T-helper 22 cell (primary cell): ENCODE measurements at regions not wholly inside any gene's neighbourhood (a gene's known extent, or its start where the extent isn't known, plus 50 kb on each side); places are given as distances from the start of the nearest gene placed in this dataset.

Source experiments
- DNase-seq: peaks from one replicate; pipeline ENCODE4 v3.0.0-alpha.2; 2020; ENCODE audit warnings: low read depth

DNA sequence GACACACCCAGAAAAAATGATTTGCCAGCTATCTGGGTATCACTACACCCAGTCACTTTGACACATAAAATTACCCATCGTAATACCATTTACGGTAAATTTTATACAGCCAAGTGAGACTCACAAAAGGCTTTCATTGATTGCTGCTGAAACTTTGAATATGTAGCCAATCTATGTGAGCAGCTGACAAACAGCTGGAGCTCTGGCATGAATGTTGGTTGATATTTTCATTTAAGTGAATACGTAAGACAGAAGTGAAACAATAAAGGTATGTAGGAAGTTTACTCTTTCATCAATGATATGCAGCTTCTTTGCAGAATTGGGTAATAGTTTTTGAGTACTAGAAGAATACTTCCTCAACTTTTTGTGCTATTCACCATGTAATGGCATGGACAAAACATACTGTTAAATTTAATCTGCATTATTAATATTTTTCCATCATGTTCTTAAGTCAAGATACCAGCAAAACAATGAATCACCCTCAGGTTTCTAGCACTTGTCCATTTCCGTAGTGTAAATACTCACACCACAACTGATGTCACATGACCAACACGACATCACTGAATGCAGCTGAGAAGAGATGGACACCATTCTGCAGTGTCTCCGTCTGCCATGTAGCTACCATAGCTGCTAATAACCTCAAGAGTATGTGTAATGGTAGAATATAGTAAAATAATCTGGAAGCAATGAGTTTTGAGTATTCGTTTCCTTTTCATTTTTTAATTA, 205.9 kb upstream of the HES1 start:
- DNase-seq: no peak

DNA sequence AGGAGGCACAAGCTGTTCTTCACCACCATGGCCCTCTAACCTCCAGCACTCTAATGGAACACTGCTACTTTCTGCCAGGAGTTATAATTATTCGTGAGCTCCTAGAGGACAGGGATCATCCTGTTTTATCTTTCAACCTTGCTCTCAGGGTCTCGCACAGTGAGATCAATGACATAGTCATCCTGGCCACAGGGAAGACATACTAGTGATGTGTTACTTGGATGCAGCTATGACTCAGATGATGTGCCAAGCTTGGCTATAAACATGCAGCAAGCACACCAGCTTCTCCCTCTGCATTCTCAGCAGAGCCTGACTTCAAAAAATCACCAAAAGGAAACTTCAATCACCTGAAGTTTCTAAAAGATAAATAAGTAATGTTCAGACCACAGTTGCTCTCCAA, 203.8 kb upstream of the HES1 start:
- DNase-seq: no peak

DNA sequence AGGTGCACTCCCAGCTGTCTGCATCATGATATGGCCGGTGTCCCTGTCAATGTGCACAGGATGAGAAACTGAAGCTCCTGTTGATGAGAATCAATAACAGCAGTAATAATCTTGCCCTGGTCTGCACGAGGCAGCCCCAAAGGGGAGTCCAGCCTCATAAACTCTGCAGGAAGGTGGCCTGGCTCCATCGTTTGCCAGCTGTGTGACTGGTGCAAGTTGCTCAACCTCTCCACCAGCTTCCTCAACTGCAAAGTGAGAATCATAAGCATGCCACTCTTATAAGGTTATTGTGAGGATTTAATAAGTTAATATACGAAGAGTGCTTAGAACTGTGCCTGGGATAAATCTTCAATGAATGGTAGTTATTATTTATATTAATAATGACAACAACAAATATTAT, 203.4 kb upstream of the HES1 start:
- no peak for DNase-seq

DNA sequence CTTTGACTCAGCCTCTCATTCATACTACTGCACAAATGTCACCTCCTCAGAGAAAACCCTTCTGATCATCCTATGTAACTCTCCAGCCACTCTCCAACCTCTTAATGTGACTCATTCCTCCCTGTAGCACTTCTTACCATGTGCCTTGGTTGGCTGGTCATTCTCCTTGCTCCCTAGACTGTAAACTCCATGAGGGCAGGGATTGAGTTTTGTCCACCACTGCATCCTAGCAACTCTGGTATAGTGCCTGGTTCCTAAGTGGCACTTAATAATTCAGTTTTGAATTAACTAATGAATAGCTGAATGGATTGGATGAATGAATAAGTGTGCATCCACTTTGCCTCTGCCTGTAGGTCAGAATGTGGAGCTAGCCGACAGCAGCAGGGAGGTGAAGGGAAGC, 202.5 kb upstream of the HES1 start:
- DNase-seq: no peak

DNA sequence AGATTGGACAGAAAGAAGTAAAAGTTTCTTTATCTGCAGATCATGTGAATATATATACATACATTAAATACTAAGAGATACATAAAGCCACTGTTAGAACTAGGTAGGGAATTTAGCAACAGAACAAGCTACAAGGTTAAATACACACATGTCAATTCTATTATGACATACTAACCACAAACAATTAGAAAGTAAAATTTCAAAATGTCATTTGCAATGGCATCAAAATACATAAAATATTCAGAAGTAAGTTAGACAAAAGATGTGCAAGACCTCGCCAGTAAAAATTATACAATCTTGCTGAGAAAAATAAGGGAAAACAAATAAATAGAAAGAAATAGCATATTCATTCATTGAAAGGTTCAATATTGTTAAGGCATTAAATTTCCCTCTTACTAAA, 200.0 kb upstream of the HES1 start:
- no peak for DNase-seq

DNA sequence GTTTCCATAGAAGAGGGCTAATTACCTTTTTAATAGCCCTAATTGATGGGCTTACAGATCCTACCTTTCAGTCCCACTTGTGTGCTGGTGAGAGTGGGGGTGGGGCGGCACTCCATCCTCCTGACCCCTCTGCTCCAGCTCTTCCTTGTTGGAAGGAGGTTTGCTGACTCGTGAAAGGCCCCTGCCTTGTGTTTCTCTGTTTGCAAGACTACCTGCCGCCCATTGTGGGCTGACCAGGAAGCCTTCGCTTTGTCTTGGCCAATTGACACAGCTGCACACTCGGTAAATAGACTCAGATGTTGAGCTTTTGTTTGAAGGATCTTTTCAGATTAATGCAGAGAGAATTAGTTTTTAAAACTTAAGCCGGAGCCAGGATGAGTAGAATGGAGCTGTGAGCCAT, 197.3 kb upstream of the HES1 start:
- no peak for DNase-seq

DNA sequence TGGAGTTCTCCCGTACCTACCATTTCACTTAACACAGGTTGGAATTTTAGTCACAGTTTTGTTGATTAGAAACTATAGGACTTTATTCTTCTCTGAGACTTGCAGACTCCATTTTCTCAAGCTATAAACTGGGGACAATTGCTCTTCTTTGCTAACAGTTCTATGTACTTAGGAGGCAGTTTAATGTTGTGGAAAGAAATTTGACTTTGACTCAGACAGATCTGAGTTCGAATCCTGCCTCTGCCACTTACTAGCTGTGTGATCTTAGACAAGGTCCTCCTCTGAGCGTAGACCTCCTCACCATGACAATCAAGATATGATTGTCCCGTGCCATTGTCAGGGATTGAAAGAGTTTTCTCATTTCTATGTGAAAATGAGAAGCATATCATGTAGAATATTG, 196.4 kb upstream of the HES1 start:
- no peak for DNase-seq

DNA sequence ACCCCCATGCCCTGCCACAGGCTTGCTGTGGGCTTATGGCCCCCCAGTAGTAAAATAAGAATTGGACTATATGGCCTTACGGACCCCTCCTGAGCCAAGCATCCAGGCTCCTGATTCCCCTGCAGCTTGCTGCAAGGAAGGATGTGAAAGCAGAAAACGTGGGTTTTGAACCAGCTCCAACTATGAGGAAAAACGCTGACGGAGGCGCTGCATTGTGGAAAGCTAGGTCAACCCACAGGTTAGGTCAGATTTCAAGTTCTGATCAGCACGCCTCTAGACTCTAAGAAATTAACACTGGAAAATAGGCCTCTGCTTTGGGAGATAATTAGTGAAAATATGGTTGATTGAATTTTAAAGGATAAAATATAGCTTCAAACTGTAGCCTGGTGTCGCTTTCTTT, 195.4 kb upstream of the HES1 start:
- no peak for DNase-seq

DNA sequence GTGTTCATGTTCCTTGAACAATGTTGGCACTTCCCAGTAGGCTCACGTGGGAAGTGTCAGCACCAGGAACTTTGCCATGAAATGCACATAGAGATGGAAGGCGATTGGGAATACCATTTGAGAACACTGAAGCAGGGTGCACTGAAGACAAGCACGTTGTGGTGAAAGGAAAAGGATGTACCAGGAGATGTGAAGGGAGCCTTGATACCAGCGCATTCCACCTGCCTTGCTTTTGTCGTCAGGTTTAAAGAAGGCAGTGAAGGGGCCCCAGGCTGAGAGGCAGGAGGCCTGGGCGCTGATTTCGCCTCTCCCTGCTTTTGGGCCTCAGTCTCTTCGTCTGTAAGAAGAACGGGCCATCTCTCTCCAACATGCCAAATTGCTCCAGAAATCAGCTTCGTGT, 194.5 kb upstream of the HES1 start:
- DNase-seq: no peak

DNA sequence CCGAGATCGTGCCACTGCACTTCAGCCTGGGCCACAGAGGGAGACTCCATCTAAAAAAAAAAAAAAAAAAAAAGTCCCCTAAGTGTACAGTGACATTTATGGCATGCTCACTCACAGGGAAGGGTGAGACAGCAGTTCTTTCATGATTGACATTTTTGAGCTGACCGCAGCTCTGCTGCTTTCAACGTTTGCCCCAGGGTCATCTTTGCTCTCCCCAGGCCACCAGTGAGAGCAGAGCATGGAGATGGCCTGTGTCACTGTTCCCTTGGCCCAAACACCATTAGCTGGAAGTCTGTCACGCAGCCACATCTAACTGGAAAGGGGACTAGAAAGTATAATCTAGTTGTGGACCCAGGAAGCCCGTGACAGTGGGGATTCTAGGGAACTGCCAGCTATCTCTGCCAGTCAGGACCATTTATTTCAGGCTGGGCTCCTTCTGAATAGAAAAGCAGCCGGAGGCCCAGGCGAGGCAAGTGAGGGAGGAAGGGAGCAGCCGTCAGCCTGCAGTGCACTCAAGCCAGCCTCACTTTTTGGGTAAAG, 193.4 kb upstream of the HES1 start:
- no peak for DNase-seq

DNA sequence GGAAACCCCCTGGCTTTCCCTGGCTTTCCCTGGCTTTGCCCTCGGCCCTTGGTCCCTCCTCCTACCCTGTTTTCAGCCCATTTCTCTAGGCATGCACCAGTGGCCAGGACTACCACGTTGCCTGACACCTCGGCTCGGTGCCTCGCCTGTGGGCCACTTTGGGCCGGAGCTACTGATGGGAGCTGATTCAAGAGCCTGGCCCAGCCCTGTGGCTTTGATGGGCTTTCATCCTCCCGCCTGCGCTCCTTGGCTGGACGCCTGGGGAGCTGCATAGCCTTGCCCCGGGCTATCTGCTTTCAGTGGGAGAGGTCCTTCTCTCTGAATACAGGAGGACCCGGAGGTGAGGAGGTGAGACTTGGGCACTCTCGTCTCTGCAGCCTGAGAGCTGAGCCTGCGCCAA, 192.7 kb upstream of the HES1 start:
- DNase-seq: no peak

DNA sequence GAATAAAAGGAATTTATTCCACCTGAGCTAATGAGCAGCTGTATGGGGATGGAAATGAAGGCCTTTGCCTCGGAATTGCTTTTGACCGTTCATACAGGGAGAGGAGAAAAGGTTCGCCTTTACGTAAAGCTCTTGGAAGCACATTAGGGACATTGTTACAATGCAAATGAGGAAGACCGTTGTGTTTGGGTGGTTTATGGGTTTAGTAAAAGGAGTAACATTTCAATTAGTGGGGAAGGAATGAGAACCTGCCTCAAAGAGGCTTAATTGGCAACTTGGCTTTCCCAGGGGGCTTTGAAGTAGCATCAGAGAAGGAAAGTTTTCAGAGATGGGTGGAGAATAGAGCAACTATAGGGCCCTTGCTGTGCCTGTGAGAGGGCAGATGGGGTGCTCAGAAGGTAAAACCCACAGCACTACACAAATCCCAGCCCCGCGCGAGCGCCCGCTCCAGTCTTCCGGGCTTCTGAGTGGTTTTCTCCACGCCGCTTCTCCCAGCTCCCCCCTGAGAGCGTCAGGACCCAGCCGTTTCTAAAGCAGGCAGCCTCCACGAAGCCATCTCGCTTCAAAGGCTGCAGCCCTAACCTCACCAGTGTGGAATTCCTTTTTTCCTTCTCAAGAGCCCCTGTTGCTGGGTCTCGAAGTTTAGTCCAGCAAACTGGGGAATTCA, 192.0 kb upstream of the HES1 start:
- no peak for DNase-seq

DNA sequence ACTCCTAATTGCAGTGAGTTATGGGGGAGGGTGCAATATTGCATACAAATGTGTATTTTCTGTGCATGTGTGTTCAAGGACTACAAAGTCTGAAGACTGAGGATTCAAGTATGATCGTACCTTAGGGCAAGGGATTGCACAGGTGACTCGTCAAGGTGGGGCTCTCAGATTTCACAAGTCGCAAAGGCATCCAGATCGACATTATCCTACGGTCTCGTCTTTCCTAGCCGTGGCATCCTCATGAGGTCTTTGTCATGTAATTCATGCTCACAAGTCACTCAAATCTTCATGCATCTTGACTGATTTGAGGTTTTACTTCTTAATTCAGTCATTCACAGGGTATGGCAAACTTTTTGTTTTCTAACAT, 191.4 kb upstream of the HES1 start:
- DNase-seq: no peak

DNA sequence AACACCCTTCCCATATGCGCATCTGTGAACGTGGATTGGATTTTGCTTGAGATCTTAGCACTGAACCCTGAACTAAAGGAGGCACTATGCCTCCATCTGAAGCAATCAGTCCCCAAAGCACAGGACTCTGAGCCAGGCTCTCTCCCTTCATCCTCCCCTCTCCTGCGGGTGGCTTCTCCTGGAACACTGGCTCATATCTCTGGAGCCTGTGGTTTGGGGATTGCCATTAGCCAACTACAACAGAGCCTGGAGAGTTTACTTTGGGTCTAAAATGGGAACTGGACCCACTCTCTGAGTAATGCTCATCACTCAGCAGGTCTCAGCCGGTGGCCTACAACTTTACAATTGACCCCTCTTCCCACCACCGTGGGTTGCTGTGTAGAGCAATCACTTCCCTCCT, 190.8 kb upstream of the HES1 start:
- no peak for DNase-seq

DNA sequence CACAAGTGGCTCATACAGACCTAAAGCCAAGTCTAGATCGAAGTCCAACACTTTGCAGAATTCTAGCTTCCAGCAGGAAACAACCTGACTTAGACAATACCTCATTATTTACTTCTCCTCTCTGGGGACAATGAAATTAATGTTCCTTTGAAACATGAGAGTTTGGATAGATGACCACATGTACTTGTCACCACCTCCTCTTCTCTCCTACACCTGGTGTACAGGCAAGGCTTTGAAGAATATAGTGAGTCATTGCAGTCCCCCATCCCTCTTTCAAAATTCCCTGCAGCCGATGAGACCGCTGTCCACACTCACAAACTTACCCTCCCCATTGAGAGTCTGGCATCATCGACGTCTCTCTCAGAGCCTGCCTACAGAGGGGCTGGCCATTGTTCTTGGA, 189.0 kb upstream of the HES1 start:
- no peak for DNase-seq

DNA sequence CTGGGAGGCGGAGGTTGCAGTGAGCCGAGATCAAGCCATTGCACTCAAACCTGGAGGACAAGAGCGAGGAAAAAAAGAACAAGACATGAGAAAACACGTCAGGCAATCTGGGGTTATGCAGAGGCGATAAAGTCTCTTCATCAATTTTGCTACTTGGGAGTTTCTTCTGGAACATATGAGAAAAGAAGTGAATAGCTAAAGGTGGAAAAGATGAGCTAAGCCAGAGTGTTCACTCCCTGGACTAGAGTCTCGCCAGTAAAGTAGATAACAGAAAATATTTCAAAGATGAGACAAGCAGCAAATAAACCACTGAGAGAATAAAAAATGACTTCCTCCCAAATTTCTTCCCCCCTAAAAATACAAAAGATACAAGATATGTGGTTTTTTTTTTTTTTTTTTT, 188.4 kb upstream of the HES1 start:
- no peak for DNase-seq

DNA sequence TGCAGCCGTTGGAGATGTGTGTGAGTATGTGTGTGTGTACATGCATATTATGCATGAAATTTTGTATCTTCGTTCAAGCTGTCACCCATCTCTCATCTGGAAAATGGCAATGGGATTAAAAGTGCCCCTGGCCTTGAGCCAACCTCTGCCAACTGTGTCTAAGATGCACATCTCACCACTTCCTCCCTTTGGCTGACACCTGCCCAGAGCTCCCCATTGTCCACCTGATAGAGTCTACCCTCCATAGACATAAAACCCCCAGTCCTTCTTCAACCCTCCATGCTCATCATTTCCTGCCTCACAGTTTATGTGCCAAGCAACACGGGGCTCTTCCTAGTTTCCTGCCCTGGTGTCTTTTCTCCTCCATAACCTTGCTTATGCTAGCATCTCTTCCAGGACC, 187.5 kb upstream of the HES1 start:
- DNase-seq: no peak

DNA sequence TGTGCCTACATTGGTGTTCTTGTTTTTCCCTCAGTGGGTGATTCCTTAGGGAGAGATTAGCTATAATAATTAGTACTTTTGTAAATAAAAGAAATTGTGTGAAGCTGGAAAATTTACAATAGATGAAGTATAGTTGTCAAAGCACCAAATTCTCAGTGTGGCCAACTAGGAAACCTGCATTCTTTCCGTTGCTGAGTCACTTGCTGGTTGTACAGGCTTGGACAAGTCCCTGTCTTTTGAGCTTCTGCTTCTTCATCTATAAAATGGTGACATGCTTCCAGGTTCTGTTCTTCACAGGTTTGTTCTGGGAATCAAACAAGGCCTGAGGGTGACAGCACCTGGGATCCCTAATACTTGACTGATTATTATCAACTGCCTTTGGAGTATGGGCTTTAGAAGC, 184.1 kb upstream of the HES1 start:
- no peak for DNase-seq

DNA sequence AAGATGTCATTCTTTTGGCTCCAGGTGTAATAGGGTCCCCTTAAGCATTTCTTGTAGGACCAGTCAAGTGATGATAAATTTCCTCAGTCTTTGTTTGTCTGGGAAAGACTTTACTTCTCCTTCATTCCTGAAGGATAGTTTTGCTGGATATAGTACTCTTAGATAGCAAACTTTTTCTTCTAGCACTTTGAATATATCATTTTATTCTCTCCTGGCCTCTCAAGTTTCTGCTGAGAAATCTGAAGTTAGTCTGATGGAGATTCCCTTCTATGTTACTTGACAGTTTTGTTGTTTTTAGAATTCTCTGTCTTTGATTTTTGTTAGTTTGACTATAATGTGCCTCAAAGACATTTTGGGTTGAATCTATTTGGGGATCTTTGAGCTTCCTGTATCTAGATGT, 181.2 kb upstream of the HES1 start:
- no peak for DNase-seq

DNA sequence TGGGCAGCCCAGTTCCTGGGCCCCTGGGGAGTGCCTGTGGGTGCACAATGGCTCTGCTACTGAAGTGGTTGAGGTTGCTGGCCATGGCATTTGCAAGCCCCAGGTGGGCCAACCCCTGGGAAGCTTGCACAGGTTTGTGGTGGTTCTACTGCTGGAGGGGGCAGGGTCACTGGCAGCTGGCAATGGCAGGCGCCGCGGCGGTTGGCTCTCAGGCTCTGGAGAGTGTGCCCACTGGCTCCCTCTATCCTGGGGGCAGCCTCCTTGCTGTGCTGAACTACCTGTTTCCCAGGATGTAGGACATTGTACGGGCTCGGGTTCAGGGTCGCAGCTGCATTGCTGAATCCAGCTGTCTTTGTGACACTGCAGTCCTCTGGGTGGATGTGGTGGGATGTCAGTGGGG, 180.2 kb upstream of the HES1 start:
- DNase-seq: no peak

DNA sequence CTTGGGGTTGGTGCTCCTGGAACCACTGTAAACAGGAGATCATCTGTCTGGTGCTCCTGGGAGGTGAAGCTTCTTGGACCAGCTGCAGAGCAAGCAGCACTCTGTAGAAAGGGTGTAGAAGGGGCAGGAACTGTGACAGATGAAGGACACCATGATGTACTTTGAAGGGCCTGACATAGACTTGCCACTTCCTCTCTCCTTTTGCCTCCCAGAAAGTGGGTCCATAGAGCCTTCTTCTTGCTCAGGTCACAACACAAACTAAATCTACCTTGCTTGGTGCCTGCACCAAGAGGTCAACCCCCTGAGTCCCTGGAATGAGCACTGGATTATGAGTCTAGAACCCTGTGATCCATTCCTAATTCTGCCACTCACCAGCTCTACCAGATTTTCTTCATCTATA, 176.1 kb upstream of the HES1 start:
- no peak for DNase-seq

DNA sequence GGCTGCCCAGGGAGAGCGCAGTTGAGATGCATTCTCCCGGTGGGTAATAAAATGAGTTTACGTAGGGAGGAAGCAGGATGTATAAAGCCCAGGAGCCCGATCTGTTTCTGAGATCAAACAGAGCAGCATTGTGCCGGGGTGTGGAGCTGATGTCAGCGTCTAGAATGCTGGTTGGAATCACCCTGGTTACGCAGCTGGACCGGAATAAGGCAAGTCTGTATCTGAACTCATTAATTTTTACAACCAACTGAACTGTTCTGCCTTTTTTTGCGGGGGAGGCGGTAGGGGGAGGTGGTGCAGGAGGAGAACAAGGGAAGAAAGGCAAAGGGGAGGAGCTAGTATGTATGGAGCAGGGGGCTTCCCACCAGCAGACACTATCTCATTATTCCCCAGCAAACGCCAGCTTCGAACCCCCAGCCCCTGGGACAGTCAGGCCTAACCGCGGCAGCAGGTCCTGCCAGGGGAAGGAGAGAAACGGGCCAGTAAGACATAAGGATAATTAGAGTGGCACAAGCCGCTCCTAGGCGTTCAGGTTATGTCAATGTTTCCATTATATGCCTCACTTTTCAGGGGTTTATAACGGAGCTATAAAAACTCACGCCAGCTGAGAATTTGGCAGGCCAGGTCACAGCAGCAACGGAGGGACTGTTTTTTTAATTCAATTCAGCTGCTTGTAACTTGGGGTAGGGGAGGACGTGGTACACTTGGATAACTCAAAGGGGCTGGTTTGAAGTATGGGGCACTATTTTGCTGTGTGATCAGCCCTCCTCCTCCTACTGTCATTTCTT, 175.3 kb upstream of the HES1 start:
- no peak for DNase-seq

DNA sequence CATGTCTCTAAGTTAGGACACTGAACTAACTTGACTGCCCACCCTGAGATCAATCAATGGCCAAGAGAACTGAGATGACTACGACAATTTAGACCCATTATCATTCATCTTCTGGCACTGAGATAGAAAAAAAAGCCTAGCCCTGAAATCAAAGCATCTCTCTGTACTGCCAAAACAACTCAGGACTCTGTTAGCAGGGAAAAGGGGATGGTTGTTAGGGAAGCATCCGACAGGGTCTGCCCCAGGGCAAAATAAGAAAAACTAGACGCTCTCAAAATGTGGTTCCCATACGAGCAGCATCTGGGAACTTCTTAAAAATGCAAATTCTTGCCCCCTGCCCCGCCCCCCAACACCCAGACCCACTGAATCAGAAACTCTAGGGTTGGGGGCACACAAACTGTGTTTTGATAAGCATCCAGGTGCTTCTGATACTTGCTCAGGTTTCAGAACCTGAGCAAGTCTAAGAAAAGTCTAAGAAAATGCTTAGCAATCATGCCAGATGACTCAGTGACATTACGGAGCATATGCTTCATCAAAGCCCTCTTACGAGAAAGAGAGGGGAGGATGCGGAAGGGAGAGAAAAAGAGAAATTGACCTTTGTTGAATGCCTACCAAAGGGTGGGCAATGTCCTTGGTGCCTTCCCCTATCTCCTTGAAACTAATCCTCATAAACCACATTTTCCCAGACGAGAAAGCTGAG, 172.8 kb upstream of the HES1 start:
- DNase-seq: no peak
